ENCODE measurements at regions not wholly inside any gene's neighbourhood (a gene's known extent, or its start where the extent isn't known, plus 50 kb on each side); places are given as distances from the start of the nearest gene placed in this dataset.

- no peaks in the 10 kb centered on the region for H3K4me1 ChIP-seq (ENCODE audit: control insufficient read depth, insufficient read depth, low read length)
- no peaks in the 10 kb centered on the region for H3K36me3 ChIP-seq (ENCODE audit: control insufficient read depth in 2 of 2, insufficient read depth in 1 of 2, low read length in 2 of 2)
- ChIA-PET CTCF (interaction anchor here (0.6 kb wide), 2 partner anchors 16 to 1030 kb away, joined by 3 read pairs; no protein-coding TSS in a partner anchor), POLR2A (no interaction called here)
- no peak overlapping the region for H3K27ac ChIP-seq (ENCODE audit: extremely low read depth, low read depth, low read length)
- no peaks in the 10 kb centered on the region for H3K9me3 ChIP-seq (ENCODE audit: control insufficient read depth, insufficient read depth, low read depth, low read length)
- TF ChIP-seq ZNF621 (tag by site-specific recombination; IDR thresholded peaks at IDR 0.05): no peak
- no peak for TF ChIP-seq OVOL3 (tag by site-specific recombination; IDR thresholded peaks at IDR 0.05)
- no peak for TF ChIP-seq ZNF266 (tag by site-specific recombination; IDR thresholded peaks at IDR 0.05; ENCODE audit: low read depth)
- TF ChIP-seq PRDM1 (tag by site-specific recombination; IDR thresholded peaks at IDR 0.05): no peak
- TF ChIP-seq ZNF214 (tag by site-specific recombination; IDR thresholded peaks at IDR 0.05; ENCODE audit: borderline replicate concordance): no peak
- TF ChIP-seq, protein P1, sequence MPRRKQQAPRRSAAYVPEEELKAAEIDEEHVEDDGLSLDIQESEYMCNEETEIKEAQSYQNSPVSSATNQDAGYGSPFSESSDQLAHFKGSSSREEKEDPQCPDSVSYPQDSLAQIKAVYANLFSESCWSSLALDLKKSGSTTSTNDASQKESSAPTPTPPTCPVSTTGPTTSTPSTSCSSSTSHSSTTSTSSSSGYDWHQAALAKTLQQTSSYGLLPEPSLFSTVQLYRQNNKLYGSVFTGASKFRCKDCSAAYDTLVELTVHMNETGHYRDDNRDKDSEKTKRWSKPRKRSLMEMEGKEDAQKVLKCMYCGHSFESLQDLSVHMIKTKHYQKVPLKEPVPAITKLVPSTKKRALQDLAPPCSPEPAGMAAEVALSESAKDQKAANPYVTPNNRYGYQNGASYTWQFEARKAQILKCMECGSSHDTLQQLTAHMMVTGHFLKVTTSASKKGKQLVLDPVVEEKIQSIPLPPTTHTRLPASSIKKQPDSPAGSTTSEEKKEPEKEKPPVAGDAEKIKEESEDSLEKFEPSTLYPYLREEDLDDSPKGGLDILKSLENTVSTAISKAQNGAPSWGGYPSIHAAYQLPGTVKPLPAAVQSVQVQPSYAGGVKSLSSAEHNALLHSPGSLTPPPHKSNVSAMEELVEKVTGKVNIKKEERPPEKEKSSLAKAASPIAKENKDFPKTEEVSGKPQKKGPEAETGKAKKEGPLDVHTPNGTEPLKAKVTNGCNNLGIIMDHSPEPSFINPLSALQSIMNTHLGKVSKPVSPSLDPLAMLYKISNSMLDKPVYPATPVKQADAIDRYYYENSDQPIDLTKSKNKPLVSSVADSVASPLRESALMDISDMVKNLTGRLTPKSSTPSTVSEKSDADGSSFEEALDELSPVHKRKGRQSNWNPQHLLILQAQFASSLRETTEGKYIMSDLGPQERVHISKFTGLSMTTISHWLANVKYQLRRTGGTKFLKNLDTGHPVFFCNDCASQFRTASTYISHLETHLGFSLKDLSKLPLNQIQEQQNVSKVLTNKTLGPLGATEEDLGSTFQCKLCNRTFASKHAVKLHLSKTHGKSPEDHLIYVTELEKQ (tag by site-specific recombination; IDR thresholded peaks at IDR 0.05; ENCODE audit: borderline replicate concordance): no peak
- no peak for TF ChIP-seq ZNF549 (tag by site-specific recombination; IDR thresholded peaks at IDR 0.05)
- TF ChIP-seq ZNF280C (tag by site-specific recombination; IDR thresholded peaks at IDR 0.05): no peak
- TF ChIP-seq ZNF777 (tag by site-specific recombination; IDR thresholded peaks at IDR 0.05; ENCODE audit: borderline replicate concordance): no peak
- TF ChIP-seq AEBP2 (tag by site-specific recombination; IDR thresholded peaks at IDR 0.05; ENCODE audit: borderline replicate concordance): no peak
- H3K4me3 ChIP-seq (ENCODE audit: low read depth, low read length): no peak overlapping the region
These were observed 186.1 kb upstream of the EEA1 start for GRCh38 chr12:93115198-93115601.

- ChIA-PET CTCF (interaction anchor here (0.6 kb wide), 3 partner anchors 17 to 1029 kb away, joined by 3 to 4 read pairs (median 3); no protein-coding TSS in a partner anchor), POLR2A (interaction anchor here (0.6 kb wide), 1 partner anchor 9 kb away, joined by 4 read pairs; no protein-coding TSS in a partner anchor)
- Histone ChIP-seq H3K4me1 (ENCODE audit: control insufficient read depth, insufficient read depth, low read length) (no peaks in the 10 kb centered on the region), H3K36me3 (ENCODE audit: control insufficient read depth in 2 of 2, insufficient read depth in 1 of 2, low read length in 2 of 2) (no peaks in the 10 kb centered on the region), H3K4me3 (ENCODE audit: low read depth, low read length) (no peak overlapping the region), H3K9me3 (ENCODE audit: control insufficient read depth, insufficient read depth, low read depth, low read length) (no peaks in the 10 kb centered on the region), H3K27ac (ENCODE audit: extremely low read depth, low read depth, low read length) (no peak overlapping the region)
- TF ChIP-seq ZNF76 (tag by site-specific recombination; IDR thresholded peaks at IDR 0.05; ENCODE audit: borderline replicate concordance, low read depth) (no peak), KLF7 (tag by site-specific recombination; IDR thresholded peaks at IDR 0.05; ENCODE audit: borderline replicate concordance) (no peak), ZNF19 (tag by site-specific recombination; IDR thresholded peaks at IDR 0.05; ENCODE audit: low read depth) (no peak), SCRT2 (tag by site-specific recombination; IDR thresholded peaks at IDR 0.05) (no peak), ZNF280D (tag by site-specific recombination; IDR thresholded peaks at IDR 0.05) (no peak), ZNF621 (tag by site-specific recombination; IDR thresholded peaks at IDR 0.05) (no peak)
These were observed 186.6 kb upstream of the EEA1 start for GRCh38 chr12:93115646-93116045.

Measured in HEK293 (cell line).